Panc1 (cell line): ENCODE measurements at regions not wholly inside any gene's neighbourhood (a gene's known extent, or its start where the extent isn't known, plus 50 kb on each side); places are given as distances from the start of the nearest gene placed in this dataset.
"Not testable (repeated sequence)": the region's sequence is repeated elsewhere in the genome, so short reads cannot be mapped to it uniquely, and the experiment has no call there.

Source experiments
- ATAC-seq: fragments of 200-7000 bp; cut with Tn5 transposase; 2 replicates; pipeline ENCODE4 v1.9.1; 2020; ENCODE audit warnings: mild to moderate bottlenecking, moderate library complexity
- BruUV-seq: library from RNA; stranded (reverse); fragments of 400-500 nt; replicated peaks from 2 replicates; lab custom pipeline; 2021; lab: Mats Ljungman, UMichigan
- CTCF ChIA-PET: fragments of 300-600 bp; sonication (Branson Sonifier 250); formaldehyde crosslinking; loops from one replicate; lab custom pipeline; 2022; ENCODE audit warnings: antibody characterized with exemption; lab: Charles Lee
- POLR2A ChIA-PET: fragments of 300-600 bp; sonication (Branson Sonifier 250); formaldehyde crosslinking; loops from one replicate; lab custom pipeline; 2022; ENCODE audit warnings: antibody characterized with exemption; lab: Charles Lee
- DNase-seq: peaks from one replicate; pipeline ENCODE4 v3.0.0-alpha.2; 2010; ENCODE audit warnings: low read depth, low spot score
- H3K27ac ChIP-seq: 2 replicates; pipeline ENCODE4 v1.5.1; 2011; ENCODE audit warnings: mild to moderate bottlenecking, low read length, inconsistent platforms
- H3K27me3 ChIP-seq: fragments of 200-500 bp; sonication (Bioruptor generic); 2 replicates; pipeline ENCODE4 v1.6.0; 2014; ENCODE audit warnings: low read length, inconsistent platforms; ENCODE audit not compliant: control insufficient read depth, insufficient read depth
- H3K36me3 ChIP-seq: fragments of 200-500 bp; sonication (Bioruptor generic); 2 replicates; pipeline ENCODE4 v1.5.1; 2014; ENCODE audit warnings: inconsistent platforms, mild to moderate bottlenecking, low read length, moderate library complexity; ENCODE audit not compliant: control insufficient read depth, insufficient read depth
- H3K4me1 ChIP-seq: 2 replicates; pipeline ENCODE4 v1.5.1; 2011; ENCODE audit warnings: inconsistent platforms, mild to moderate bottlenecking, low read length, moderate library complexity; ENCODE audit not compliant: control insufficient read depth, insufficient read depth
- H3K4me3 ChIP-seq, 2 experiments: 2 replicates each; pipeline ENCODE4 v1.5.1; 2011 to 2012; ENCODE audit warnings: low read depth in 2 of 2, low read length in 2 of 2, mild to moderate bottlenecking in 2 of 2, inconsistent platforms in 1 of 2, moderate library complexity in 1 of 2
- H3K9me3 ChIP-seq: fragments of 200-500 bp; sonication (Bioruptor generic); 2 replicates; pipeline ENCODE4 v1.5.1; 2014; ENCODE audit warnings: low read depth, mild to moderate bottlenecking, inconsistent platforms, low read length, moderate library complexity; ENCODE audit not compliant: control insufficient read depth, insufficient read depth
- POLR2AphosphoS5 ChIP-seq: IDR thresholded peaks from 2 replicates; pipeline ENCODE4 v1.6.1; 2012; ENCODE audit warnings: mild to moderate bottlenecking, low read depth, low read length, moderate library complexity
- SIN3A ChIP-seq: IDR thresholded peaks from 2 replicates; pipeline ENCODE4 v1.6.1; 2012; ENCODE audit warnings: low read depth, mild to moderate bottlenecking, low read length, moderate library complexity, borderline replicate concordance; ENCODE audit not compliant: insufficient read depth
- TCF7L2 ChIP-seq: IDR thresholded peaks from 2 replicates; pipeline ENCODE4 v1.6.1; 2011; ENCODE audit warnings: mild to moderate bottlenecking, low read depth, low read length, inconsistent platforms
- in situ Hi-C: cut with HindIII; loops from 2 replicates; pipeline ENCODE4 v1.10.0; 2016; ENCODE audit warnings: low sequenced_read_pairs, low pct_unique_long_range_greater_than_20kb
- intact Hi-C: fragments of 100-400 bp; cut with micrococcal nuclease; formaldehyde crosslinking; loops from one replicate; pipeline ENCODE4 v1.10.0; 2022; ENCODE audit not compliant: unreplicated experiment
- TF ChIP-seq, protein P1 (sequence below): fragments of 450-650 bp; IDR thresholded peaks from 2 replicates; pipeline ENCODE4 v1.5.1; 2017; ENCODE audit warnings: mild to moderate bottlenecking
- TF ChIP-seq, protein P2 (sequence below), 2 experiments: IDR thresholded peaks; 2 replicates each; pipeline ENCODE4 v1.6.1; 2011 to 2012; ENCODE audit warnings: low read depth in 2 of 2, control low read depth in 1 of 2, low read length in 1 of 2, mild to moderate bottlenecking in 1 of 2, moderate library complexity in 1 of 2; ENCODE audit not compliant: insufficient read depth in 1 of 2

DNA sequence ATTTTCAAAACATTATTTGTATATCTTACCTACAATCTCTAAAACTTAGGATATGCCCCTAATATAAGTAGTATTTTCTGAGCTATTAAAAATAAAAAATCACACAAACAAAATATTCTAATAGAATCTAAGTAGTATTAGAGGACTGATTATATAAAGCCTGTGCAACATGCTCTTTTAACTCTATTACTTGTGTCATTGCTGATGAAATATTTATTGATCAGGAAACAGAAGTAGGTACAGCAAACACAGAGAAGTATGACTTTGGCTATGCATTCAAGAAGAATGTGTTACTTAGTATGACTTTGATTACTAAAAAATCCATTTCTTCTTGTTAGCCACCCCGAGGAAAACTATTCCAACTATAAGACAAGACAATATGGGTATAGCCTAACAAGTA is 84.6 kb upstream of the ALG10 start:
- POLR2A ChIA-PET, BruUV-seq, H3K4me1 ChIP-seq, intact Hi-C loops, DNase-seq, ATAC-seq, H3K9me3 ChIP-seq, H3K4me3 ChIP-seq, H3K36me3 ChIP-seq, CTCF ChIA-PET, H3K27me3 ChIP-seq, H3K27ac ChIP-seq, in situ Hi-C loops: not testable (repeated sequence)

DNA sequence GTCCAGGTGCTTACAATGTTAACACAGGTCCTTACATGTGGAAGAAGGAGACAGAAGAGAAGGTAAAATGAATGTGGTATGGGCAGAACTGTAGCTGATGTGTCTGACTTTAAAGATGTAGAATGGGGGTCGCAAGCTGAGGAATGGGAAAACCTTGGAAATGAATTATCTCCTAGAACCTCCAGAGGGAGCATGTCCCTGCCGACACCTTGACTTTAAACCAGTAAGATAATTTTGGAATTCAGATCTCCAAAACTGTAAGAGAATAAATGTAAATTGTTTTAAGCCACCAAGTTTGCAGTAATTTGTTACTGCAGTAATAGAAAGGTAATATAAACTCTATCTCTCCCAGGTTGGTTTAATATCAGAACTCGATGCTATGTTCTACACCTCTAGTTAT is 80.1 kb upstream of the ALG10 start:
- Histone ChIP-seq H3K36me3 (no peaks in the 10 kb centered on the region), H3K27ac (no peak overlapping the region), H3K27me3 (no peaks in the 10 kb centered on the region), H3K4me3 (no peak overlapping the region), H3K4me1 (no peaks in the 10 kb centered on the region), H3K9me3 (no peaks in the 10 kb centered on the region; the same call in 1 of the 2 replicates)
- DNase-seq (no peak), ATAC-seq (no peak)
- ChIA-PET CTCF (no interaction called here), POLR2A (no interaction called here)
- in situ Hi-C loops: no loop called here
- intact Hi-C loops: no loop called here
- no peak for TF ChIP-seq TCF7L2
- TF ChIP-seq, protein P1, sequence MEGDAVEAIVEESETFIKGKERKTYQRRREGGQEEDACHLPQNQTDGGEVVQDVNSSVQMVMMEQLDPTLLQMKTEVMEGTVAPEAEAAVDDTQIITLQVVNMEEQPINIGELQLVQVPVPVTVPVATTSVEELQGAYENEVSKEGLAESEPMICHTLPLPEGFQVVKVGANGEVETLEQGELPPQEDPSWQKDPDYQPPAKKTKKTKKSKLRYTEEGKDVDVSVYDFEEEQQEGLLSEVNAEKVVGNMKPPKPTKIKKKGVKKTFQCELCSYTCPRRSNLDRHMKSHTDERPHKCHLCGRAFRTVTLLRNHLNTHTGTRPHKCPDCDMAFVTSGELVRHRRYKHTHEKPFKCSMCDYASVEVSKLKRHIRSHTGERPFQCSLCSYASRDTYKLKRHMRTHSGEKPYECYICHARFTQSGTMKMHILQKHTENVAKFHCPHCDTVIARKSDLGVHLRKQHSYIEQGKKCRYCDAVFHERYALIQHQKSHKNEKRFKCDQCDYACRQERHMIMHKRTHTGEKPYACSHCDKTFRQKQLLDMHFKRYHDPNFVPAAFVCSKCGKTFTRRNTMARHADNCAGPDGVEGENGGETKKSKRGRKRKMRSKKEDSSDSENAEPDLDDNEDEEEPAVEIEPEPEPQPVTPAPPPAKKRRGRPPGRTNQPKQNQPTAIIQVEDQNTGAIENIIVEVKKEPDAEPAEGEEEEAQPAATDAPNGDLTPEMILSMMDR: peak; percentile 12; the same call in 1 of the 2 replicates
- no peak for TF ChIP-seq POLR2AphosphoS5
- no TSS peak for BruUV-seq

DNA sequence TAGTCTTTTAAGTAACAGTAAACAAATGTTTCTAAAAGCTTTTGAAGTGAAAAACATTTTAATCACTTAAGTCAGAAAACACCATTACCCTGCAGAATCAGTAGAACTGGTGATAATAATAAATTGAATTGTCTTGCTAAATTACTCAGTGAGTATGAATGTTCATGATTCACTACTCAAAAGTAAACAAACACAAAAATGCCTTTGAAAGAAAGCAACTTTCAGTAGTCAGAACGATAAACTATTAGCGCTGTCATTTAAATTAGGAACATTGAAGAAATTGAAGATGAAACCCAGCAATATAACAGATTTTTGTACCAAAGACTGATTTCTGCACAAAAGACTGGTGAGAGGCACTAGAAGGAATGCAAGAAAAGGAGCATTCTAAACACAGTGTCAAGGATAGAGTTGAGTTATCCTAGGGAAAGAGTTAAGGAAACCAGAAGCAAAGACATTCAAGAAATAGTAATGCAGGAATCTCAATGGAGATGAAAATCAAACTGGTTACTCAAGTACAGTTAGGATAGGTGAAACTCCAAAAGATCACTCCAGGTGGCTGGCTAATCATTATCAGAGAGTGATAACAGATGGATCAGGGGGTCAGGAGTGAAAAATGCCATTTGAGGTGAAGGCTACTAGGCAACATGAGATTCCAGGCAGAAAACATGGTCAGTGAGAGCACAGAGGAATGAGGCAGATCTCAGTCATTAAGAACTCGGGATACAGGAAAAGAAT is 77.4 kb upstream of the ALG10 start:
- intact Hi-C loops: no loop called here
- in situ Hi-C loops: no loop called here
- Histone ChIP-seq H3K4me1 (no peaks in the 10 kb centered on the region), H3K36me3 (no peaks in the 10 kb centered on the region), H3K4me3 (no peak overlapping the region), H3K9me3 (peaks cover 5% of the 10 kb centered on the region; the same call in 1 of the 2 replicates), H3K27ac (no peak overlapping the region), H3K27me3 (no peaks in the 10 kb centered on the region)
- ChIA-PET POLR2A (no interaction called here), CTCF (no interaction called here)
- no TSS peak for BruUV-seq
- DNase-seq: no peak
- ATAC-seq: no peak
- TF ChIP-seq, protein P2, sequence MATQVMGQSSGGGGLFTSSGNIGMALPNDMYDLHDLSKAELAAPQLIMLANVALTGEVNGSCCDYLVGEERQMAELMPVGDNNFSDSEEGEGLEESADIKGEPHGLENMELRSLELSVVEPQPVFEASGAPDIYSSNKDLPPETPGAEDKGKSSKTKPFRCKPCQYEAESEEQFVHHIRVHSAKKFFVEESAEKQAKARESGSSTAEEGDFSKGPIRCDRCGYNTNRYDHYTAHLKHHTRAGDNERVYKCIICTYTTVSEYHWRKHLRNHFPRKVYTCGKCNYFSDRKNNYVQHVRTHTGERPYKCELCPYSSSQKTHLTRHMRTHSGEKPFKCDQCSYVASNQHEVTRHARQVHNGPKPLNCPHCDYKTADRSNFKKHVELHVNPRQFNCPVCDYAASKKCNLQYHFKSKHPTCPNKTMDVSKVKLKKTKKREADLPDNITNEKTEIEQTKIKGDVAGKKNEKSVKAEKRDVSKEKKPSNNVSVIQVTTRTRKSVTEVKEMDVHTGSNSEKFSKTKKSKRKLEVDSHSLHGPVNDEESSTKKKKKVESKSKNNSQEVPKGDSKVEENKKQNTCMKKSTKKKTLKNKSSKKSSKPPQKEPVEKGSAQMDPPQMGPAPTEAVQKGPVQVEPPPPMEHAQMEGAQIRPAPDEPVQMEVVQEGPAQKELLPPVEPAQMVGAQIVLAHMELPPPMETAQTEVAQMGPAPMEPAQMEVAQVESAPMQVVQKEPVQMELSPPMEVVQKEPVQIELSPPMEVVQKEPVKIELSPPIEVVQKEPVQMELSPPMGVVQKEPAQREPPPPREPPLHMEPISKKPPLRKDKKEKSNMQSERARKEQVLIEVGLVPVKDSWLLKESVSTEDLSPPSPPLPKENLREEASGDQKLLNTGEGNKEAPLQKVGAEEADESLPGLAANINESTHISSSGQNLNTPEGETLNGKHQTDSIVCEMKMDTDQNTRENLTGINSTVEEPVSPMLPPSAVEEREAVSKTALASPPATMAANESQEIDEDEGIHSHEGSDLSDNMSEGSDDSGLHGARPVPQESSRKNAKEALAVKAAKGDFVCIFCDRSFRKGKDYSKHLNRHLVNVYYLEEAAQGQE (IDR thresholded peaks at IDR 0.05; ENCODE audit: insufficient read depth in 1 of 2, low read depth in 2 of 2, low read length in 1 of 2): no peak
- no peak for TF ChIP-seq SIN3A
- no peak for TF ChIP-seq POLR2AphosphoS5
- TF ChIP-seq TCF7L2: no peak
- TF ChIP-seq, protein P1: no peak
